ENCODE measurements at regions not wholly inside any gene's neighbourhood (a gene's known extent, or its start where the extent isn't known, plus 50 kb on each side); places are given as distances from the start of the nearest gene placed in this dataset.

DNA sequence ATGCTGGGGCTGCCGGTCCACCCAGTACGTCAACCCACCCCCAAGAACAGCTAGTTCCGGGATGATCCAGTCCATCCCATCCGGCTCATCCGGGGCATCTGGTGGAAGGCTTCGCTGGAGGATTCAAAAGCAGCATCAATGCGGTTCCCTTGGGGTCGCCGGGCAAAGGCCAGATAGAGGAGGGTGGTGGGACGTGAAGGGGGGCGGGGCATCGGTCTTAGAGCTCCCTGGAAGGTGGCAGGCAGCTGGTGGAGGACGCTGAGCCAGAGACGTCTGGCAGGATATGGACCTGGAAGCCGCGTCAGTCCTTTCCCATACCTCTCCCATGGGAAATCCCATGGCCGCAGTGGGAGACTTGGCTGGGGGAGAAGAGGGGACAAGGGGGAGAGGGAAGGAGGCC lies 1500.8 kb upstream of the DEFB115 start:
- TF ChIP-seq EP300 (IDR thresholded peaks at IDR 0.05), result no peak
- no peak for TF ChIP-seq POLR2A (IDR thresholded peaks at IDR 0.05)
